IMR-90 (cell line): ENCODE measurements at regions not wholly inside any gene's neighbourhood (a gene's known extent, or its start where the extent isn't known, plus 50 kb on each side); places are given as distances from the start of the nearest gene placed in this dataset.

Experiments
- ATAC-seq: fragments of 200-7000 bp; cut with Tn5 transposase; 2 replicates; pipeline ENCODE4 v1.9.1; 2020; ENCODE audit warnings: low read depth, mild to moderate bottlenecking, moderate library complexity
- BruUV-seq: library from RNA; stranded (reverse); fragments of 400-500 nt; replicated peaks from 2 replicates; lab custom pipeline; 2021; lab: Mats Ljungman, UMichigan
- CTCF ChIA-PET: fragments of 300-600 bp; formaldehyde crosslinking; extraction: SDS; loops from one replicate; lab custom pipeline; 2021; ENCODE audit warnings: antibody characterized with exemption; lab: Yijun Ruan, JAX
- POLR2A ChIA-PET: fragments of 300-600 bp; sonication (Branson Sonifier 250); formaldehyde crosslinking; loops from one replicate; lab custom pipeline; 2022; ENCODE audit warnings: antibody characterized with exemption; ENCODE audit not compliant: unreplicated experiment; lab: Charles Lee
- DNase-seq: peaks from one replicate; pipeline ENCODE4 v3.0.0; 2013
- H2AFZ ChIP-seq: replicated peaks from 2 replicates; pipeline ENCODE3; 2013; ENCODE audit warnings: low read length, mild to moderate bottlenecking; ENCODE audit not compliant: poor library complexity
- H2AK5ac ChIP-seq: 2 replicates; pipeline ENCODE4 v1.6.1; 2013; ENCODE audit warnings: low read depth, low read length, inconsistent platforms
- H2AK9ac ChIP-seq: replicated peaks from 2 replicates; pipeline ENCODE3; 2013; ENCODE audit warnings: mild to moderate bottlenecking, low read depth, low read length, moderate library complexity; ENCODE audit not compliant: poor library complexity
- H2BK120ac ChIP-seq: 2 replicates; pipeline ENCODE4 v1.6.1; 2013; ENCODE audit warnings: low read depth, low read length, inconsistent platforms
- H2BK15ac ChIP-seq: 3 replicates; pipeline ENCODE4 v1.6.1; 2013; ENCODE audit warnings: low read depth, low read length, inconsistent platforms
- H2BK20ac ChIP-seq: 2 replicates; pipeline ENCODE4 v1.6.1; 2013; ENCODE audit warnings: low read depth, mild to moderate bottlenecking, inconsistent platforms, low read length, moderate library complexity
- H2BK5ac ChIP-seq: 2 replicates; pipeline ENCODE4 v1.6.1; 2013; ENCODE audit warnings: mild to moderate bottlenecking, low read depth, low read length, inconsistent platforms; ENCODE audit not compliant: poor library complexity, severe bottlenecking
- H3K14ac ChIP-seq: replicated peaks from 2 replicates; pipeline ENCODE4 v1.6.1; 2013; ENCODE audit warnings: low read depth, low read length, inconsistent platforms
- H3K18ac ChIP-seq: 2 replicates; pipeline ENCODE4 v1.6.1; 2013; ENCODE audit warnings: low read depth, low read length, control low read depth
- H3K23ac ChIP-seq: 2 replicates; pipeline ENCODE4 v1.6.1; 2013; ENCODE audit warnings: low read depth, low read length, inconsistent platforms
- H3K27ac ChIP-seq: 2 replicates; pipeline ENCODE4 v1.5.1; 2013; ENCODE audit warnings: mild to moderate bottlenecking, control low read depth, low read length; ENCODE audit not compliant: insufficient read depth
- H3K27me3 ChIP-seq: 2 replicates; pipeline ENCODE4 v1.6.1; 2013; ENCODE audit warnings: low read length; ENCODE audit not compliant: control insufficient read depth, insufficient read depth
- H3K36me3 ChIP-seq: 2 replicates; pipeline ENCODE4 v1.6.1; 2013; ENCODE audit warnings: low read length, mixed read lengths; ENCODE audit not compliant: control insufficient read depth, insufficient read depth
- H3K4ac ChIP-seq: 2 replicates; pipeline ENCODE4 v1.6.1; 2013; ENCODE audit warnings: low read depth, low read length, inconsistent platforms
- H3K4me1 ChIP-seq: 2 replicates; pipeline ENCODE4 v1.6.1; 2013; ENCODE audit warnings: low read length, mixed read lengths; ENCODE audit not compliant: control insufficient read depth, insufficient read depth
- H3K4me2 ChIP-seq: 2 replicates; pipeline ENCODE4 v1.6.1; 2013; ENCODE audit warnings: low read depth, mild to moderate bottlenecking, control low read depth, low read length, moderate library complexity
- H3K4me3 ChIP-seq: 2 replicates; pipeline ENCODE4 v1.5.1; 2013; ENCODE audit warnings: low read depth, mild to moderate bottlenecking, control low read depth, low read length, moderate library complexity; ENCODE audit not compliant: insufficient read depth
- H3K56ac ChIP-seq: 2 replicates; pipeline ENCODE4 v1.6.1; 2013; ENCODE audit warnings: low read length, inconsistent platforms; ENCODE audit not compliant: insufficient read depth; ENCODE audit errors: extremely low read depth
- H3K79me1 ChIP-seq, 2 experiments: 2 replicates each; pipeline ENCODE4 v1.6.1; 2013; ENCODE audit warnings: low read length in 2 of 2, inconsistent platforms in 1 of 2, low read depth in 1 of 2
- H3K9ac ChIP-seq: 2 replicates; pipeline ENCODE4 v1.6.1; 2013; ENCODE audit warnings: low read depth, low read length, control low read depth
- H3K9me1 ChIP-seq: 2 replicates; pipeline ENCODE4 v1.6.1; 2013; ENCODE audit warnings: low read length, inconsistent platforms; ENCODE audit not compliant: insufficient read depth
- H3K9me3 ChIP-seq: 2 replicates; pipeline ENCODE4 v1.6.1; 2013; ENCODE audit warnings: low read length; ENCODE audit not compliant: control insufficient read depth, insufficient read depth
- H4K20me1 ChIP-seq: 2 replicates; pipeline ENCODE4 v1.6.1; 2013; ENCODE audit warnings: low read length, inconsistent platforms; ENCODE audit not compliant: insufficient read depth
- H4K5ac ChIP-seq: 2 replicates; pipeline ENCODE4 v1.6.1; 2013; ENCODE audit warnings: mild to moderate bottlenecking, low read depth, low read length, control low read depth
- H4K8ac ChIP-seq, 2 experiments: 2 replicates each; pipeline ENCODE4 v1.6.1; 2013; ENCODE audit warnings: low read depth in 2 of 2, low read length in 2 of 2, control low read depth in 1 of 2, inconsistent platforms in 1 of 2
- H4K91ac ChIP-seq: 2 replicates; pipeline ENCODE4 v1.6.1; 2013; ENCODE audit warnings: low read depth, low read length, inconsistent platforms; ENCODE audit not compliant: insufficient read depth
- CTCF ChIP-seq: conservative IDR thresholded peaks from 2 replicates; pipeline ENCODE4 v1.5.1; 2012; ENCODE audit warnings: mild to moderate bottlenecking, low read depth, low read length, improper control_type of control experiment
- FOS ChIP-seq: fragments of 150-350 bp; IDR thresholded peaks from 2 replicates; pipeline ENCODE4 v1.6.1; 2016; ENCODE audit warnings: low read depth, low read length
- MAFK ChIP-seq: IDR thresholded peaks from 2 replicates; pipeline ENCODE4 v1.6.1; 2012; ENCODE audit warnings: low read depth, low read length, improper control_type of control experiment
- MXI1 ChIP-seq: IDR thresholded peaks from 2 replicates; pipeline ENCODE4 v1.6.1; 2012; ENCODE audit warnings: low read depth, mild to moderate bottlenecking, low read length, moderate library complexity, borderline replicate concordance
- POLR2A ChIP-seq: IDR thresholded peaks from 2 replicates; pipeline ENCODE4 v1.6.1; 2012; ENCODE audit warnings: mild to moderate bottlenecking, low read depth, low read length
- WGBS, 2 experiments: methylation state at CpG; one replicate each; pipeline versions ENCODE4 v1.1.5 to v1.1.7; 2013; ENCODE audit warnings: missing lambda C conversion rate in 2 of 2; ENCODE audit not compliant: insufficient read length in 1 of 2; ENCODE audit errors: extremely low coverage in 2 of 2; 5-methylcytosine and 5-hydroxymethylcytosine counted together
- dilution Hi-C: fragments of 300-500 bp; cut with HindIII; formaldehyde crosslinking; loops from one replicate; pipeline ENCODE4 v1.14.3; 2018; ENCODE audit warnings: low sequenced_read_pairs; ENCODE audit not compliant: unreplicated experiment
- in situ Hi-C: fragments of 300-500 bp; cut with MboI; formaldehyde crosslinking; loops from 3 replicates; pipeline ENCODE4 v1.14.3; 2019; ENCODE audit warnings: low sequenced_read_pairs, inconsistent platforms, mixed read lengths
- intact Hi-C: fragments of 100-400 bp; cut with micrococcal nuclease; formaldehyde crosslinking; loops from 2 replicates; pipeline ENCODE4 v1.10.0; 2022

GRCh38 chr12:92511786-92512185 lies 191.0 kb upstream of the PLEKHG7 start:
- CTCF ChIA-PET: no interaction called here
- no peaks in the 10 kb centered on the region for H3K9me3 ChIP-seq
- intact Hi-C loops: no loop called here

More at GRCh38 chr12:92511786-92512185, 191.0 kb upstream of the PLEKHG7 start:
- Histone ChIP-seq H2AK9ac (no peak overlapping the region), H2BK120ac (no peak overlapping the region), H3K23ac (no peak overlapping the region), H3K79me1 (no peaks in the 10 kb centered on the region), H3K9me1 (no peaks in the 10 kb centered on the region), H3K4ac (no peak overlapping the region), H2BK15ac (no peak overlapping the region), H3K36me3 (no peaks in the 10 kb centered on the region), H4K20me1 (no peaks in the 10 kb centered on the region), H3K9ac (no peak overlapping the region), H4K8ac (no peak overlapping the region), H3K4me2 (no peak overlapping the region), H2AFZ (no peak overlapping the region), H3K4me1 (no peaks in the 10 kb centered on the region), H3K14ac (no peak overlapping the region), H3K56ac (no peak overlapping the region), H3K27ac (no peak overlapping the region), H3K18ac (no peak overlapping the region), H2BK20ac (no peak overlapping the region), H4K91ac (no peak overlapping the region), H2BK5ac (no peak overlapping the region), H4K5ac (no peak overlapping the region), H3K27me3 (no peaks in the 10 kb centered on the region; the same call in 1 of the 2 replicates), H2AK5ac (no peak overlapping the region), H3K4me3 (no peak overlapping the region)
- dilution Hi-C loops (no loop called here), in situ Hi-C loops (no loop called here)
- POLR2A ChIA-PET: no interaction called here
- no CpG with 5 or more reads among the region's 5 CpGs for WGBS, 2 experiments
- no TSS peak for BruUV-seq
- no peak for DNase-seq
- TF ChIP-seq POLR2A (no peak), MXI1 (no peak), MAFK (no peak), FOS (no peak), CTCF (no peak)
- no peak for ATAC-seq
